ENCODE measurements at regions not wholly inside any gene's neighbourhood (a gene's known extent, or its start where the extent isn't known, plus 50 kb on each side); places are given as distances from the start of the nearest gene placed in this dataset.
A peak's percentile ranks its signal among the peaks of the same experiment; 100 is the strongest.

- DNase-seq (ENCODE audit: low read depth, low spot score) = no peak
These were observed 74.8 kb upstream of the MARCHF10 start for GRCh38 chr17:62882878-62883277.

- no peak for DNase-seq (ENCODE audit: low read depth, low spot score)
These were observed 74.2 kb upstream of the MARCHF10 start for GRCh38 chr17:62882284-62882683.

DNA sequence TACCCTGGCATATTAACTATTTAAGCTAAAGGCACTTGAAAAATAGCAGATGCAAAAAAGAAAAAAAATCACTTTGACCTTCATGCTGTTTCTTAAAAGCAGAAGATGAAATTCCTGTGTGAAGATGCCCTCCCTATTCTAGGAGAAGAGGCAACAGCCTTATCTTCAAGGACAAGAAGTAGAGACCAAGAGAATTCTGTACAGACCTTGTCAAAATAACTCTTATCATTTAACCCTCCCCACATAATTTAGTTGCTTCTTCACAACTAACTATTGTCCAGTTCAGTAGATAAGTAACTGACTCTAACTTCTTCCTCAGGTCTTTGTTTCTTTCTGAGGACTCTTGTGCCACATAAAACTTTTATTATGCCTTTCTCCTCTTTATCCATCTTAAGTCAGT is 72.0 kb upstream of the MARCHF10 start:
- DNase-seq (ENCODE audit: low read depth, low spot score) = no peak

DNA sequence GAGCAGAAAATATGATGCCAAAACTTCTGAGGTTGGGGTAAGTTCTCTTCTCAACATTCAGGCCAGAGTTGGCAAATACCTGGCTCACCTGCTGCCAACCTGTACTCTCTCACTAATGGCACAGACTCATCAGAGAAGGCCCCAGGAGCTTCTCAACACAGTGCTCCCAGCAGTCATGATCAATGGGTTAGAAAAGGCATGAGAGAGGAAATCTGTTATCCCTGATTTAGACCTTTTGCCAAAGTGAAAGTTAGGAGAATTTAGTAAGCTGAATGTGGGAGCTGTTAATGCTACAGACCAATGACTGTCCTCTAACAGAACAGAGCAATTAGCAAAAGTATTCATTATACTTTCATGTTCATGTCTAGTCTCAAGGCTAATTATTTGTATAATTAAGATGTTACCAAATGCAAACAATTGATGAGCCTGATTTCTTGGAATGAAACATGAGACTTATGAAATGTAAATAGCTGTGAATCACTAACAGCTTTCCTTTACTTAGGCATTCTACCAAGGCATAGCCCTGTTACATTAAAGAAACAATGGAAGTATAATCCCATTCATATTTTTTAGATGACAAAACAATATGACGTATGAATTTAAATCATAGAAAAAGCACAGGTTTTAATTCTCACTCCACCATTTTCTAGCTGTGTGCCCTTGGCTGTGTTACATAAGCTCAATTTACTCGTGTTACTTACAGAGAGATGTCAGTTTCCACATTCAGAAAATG is 68.7 kb upstream of the MARCHF10 start:
- DNase-seq (ENCODE audit: low read depth, low spot score) = peak; percentile 23

GRCh38 chr17:62876063-62876462 is 67.9 kb upstream of the MARCHF10 start:
- peak; percentile 20 for DNase-seq (ENCODE audit: low read depth, low spot score)

DNA sequence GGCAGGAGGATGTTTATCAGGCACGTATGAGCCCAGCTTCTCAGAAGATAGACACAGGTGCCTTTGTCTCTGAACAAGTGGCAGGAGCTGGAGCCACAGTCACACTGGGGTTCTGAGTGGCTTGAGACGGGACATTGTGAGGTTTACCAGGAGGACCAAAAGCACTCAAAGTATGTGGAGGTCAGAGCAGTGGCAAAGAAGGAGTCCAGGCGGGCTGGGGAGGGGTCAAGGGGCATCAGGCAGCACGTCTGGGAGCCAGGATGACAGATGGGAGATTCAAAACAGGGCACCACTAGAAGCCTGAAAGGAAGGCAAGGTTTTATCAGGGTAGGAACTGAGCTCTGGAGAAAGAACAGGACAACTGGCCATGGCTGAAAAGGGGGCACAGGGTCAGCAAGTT is 67.2 kb upstream of the MARCHF10 start:
- no peak for DNase-seq (ENCODE audit: low read depth, low spot score)

- no peak for DNase-seq (ENCODE audit: low read depth, low spot score)
These were observed 63.2 kb upstream of the MARCHF10 start for GRCh38 chr17:62871291-62871690.

- no peak for DNase-seq (ENCODE audit: low read depth, low spot score)
These were observed 62.4 kb upstream of the MARCHF10 start for GRCh38 chr17:62870552-62870971.

DNA sequence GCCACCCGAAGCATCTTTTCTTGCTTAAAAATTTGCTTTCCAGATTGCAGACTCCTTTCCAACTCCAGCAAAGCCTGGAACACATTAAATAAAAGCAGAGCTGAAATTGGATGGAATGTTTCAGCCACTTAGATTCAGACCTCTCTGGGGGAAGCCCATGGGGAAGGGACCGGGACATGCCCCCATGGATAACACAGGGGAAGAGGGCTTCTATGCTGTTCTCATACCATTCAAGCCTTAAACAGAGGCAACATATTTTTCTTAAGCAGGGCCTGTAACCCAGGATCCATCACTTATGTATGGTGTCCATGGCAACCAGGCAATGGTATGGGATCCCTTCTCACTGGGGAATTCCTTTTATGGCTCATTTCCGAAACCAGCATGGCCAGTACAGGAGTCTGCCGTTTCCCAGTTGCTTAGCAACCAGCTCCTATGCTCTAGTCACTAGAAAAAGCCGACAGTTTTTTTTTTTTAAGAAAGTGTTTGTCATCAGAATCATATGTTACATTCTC is 62.0 kb upstream of the MARCHF10 start:
- peak; percentile 67 for DNase-seq (ENCODE audit: low read depth, low spot score)

DNA sequence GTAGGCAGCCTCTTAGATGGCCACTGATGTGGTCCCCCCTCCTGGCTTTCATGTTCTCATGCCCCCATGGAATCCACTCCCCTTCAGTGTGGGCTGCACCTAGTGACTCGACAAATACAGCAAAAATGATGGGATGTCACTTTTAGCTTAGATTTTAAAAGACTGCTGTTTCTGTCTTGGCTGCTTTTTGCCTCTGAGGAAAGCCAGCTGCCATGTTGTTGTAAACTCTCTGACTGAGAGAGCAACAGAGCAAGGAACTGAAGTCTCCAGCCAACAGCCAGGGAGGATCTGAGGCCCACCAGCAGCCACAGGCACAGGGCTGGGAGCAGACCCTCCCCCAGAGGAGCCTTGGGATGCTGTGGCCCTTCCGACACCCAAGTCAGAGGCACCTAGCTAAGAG is 60.6 kb upstream of the MARCHF10 start:
- DNase-seq (ENCODE audit: low read depth, low spot score) = no peak

GRCh38 chr17:62868008-62868407 is 59.9 kb upstream of the MARCHF10 start:
- DNase-seq (ENCODE audit: low read depth, low spot score) = no peak

GRCh38 chr17:62867303-62867702 is 59.2 kb upstream of the MARCHF10 start:
- DNase-seq (ENCODE audit: low read depth, low spot score) = peak; percentile 20

DNA sequence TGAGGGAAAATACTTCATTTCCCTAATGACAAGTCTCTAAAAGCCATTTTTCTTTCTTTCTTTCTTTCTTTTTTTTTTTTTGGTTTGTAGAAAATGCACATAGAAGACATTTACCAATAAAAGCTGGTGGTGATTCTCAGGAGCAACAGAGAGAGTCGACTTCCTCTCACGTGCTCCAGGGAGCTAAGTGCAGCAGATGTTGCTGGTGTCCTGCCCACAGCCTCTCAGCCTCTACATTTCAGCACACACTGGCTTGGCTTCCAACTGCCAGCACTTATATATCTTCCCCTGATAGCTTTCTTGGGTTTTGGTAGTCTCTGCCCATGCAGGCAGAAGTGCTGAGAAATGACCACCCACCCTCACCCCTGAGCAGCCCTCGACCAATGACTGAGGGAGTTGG is 58.4 kb upstream of the MARCHF10 start:
- DNase-seq (ENCODE audit: low read depth, low spot score) = no peak

DNA sequence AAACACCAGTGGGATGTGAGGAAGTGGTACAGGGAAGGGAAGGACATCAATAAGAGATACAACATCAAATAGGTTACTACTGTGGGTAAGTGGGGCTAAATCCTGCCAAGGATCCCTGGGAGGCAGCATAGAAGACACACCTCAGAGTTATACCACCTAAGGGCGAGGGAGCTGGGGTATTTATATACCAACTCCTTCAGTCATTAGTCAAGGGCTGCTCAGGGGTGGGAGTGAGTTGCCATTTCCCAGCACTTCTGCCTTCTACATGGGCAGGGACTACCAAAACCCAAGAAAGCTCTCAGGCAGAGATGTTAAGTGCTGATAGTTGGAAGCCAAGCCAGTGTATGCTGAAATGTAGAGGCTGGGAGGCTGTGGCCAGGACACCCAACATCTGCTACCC is 57.5 kb upstream of the MARCHF10 start:
- no peak for DNase-seq (ENCODE audit: low read depth, low spot score)

DNA sequence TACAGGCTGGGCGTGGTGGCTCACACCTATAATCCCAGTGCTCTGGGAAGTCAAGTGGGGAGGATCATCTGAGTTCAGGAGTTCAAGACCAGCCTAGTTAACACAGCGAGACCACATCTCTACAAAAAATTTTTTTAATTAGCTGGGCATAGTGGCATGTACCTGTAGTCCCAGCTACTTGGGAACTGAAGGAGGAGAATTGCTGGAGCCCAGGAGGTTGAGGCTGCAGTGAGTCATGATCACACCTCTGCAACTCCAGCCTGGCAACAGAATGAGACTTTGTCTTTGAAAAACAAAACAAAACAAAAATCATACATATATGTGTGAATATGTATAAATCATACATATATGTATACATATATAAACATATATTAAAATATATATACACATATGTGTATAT is 54.1 kb upstream of the MARCHF10 start:
- DNase-seq (ENCODE audit: low read depth, low spot score) = no peak

- DNase-seq (ENCODE audit: low read depth, low spot score) = no peak
These were observed 53.1 kb upstream of the MARCHF10 start for GRCh38 chr17:62860962-62861873.

- no peak for DNase-seq (ENCODE audit: low read depth, low spot score)
These were observed 51.0 kb upstream of the MARCHF10 start for GRCh38 chr17:62859146-62859545.

Measured in astrocyte of the hippocampus (primary cell).